Endothelial cell of umbilical vein (primary cell): ENCODE measurements at regions not wholly inside any gene's neighbourhood (a gene's known extent, or its start where the extent isn't known, plus 50 kb on each side); places are given as distances from the start of the nearest gene placed in this dataset.

Experiments
- BruUV-seq: library from RNA; stranded (reverse); fragments of 400-500 nt; replicated peaks from 2 replicates; lab custom pipeline; 2021; lab: Mats Ljungman, UMichigan
- CTCF ChIA-PET: fragments of 300-600, 350-600 bp; sonication (Branson Sonifier 250); formaldehyde crosslinking; loops from one replicate; lab custom pipeline; 2021; ENCODE audit warnings: antibody characterized with exemption, inconsistent platforms; lab: Charles Lee
- POLR2A ChIA-PET: fragments of 300-600, 350-600 bp; sonication (Branson Sonifier 250); formaldehyde crosslinking; loops from one replicate; lab custom pipeline; 2021; ENCODE audit warnings: antibody characterized with exemption, inconsistent platforms; lab: Charles Lee
- DNase-seq: peaks from one replicate; pipeline ENCODE4 v3.0.0-alpha.2; 2011; ENCODE audit warnings: low read depth, low spot score
- FAIRE-seq: peaks from 2 replicates; lab custom pipeline; 2011; peaks lifted over from hg19 to GRCh38; lab: Jason Lieb, UNC
- H2AFZ ChIP-seq: 2 replicates; pipeline ENCODE4 v1.6.0; 2012; ENCODE audit warnings: low read depth, low read length, control low read depth, inconsistent platforms
- H3K27ac ChIP-seq: 2 replicates; pipeline ENCODE4 v1.5.1; 2011; ENCODE audit warnings: low read depth, mild to moderate bottlenecking, control low read depth, low read length, moderate library complexity; ENCODE audit not compliant: insufficient read depth
- H3K27me3 ChIP-seq, 2 experiments: 2 replicates each; pipeline versions ENCODE4 v1.6.0 to v1.6.1; 2011; ENCODE audit warnings: low read length in 2 of 2, mixed read lengths in 1 of 2; ENCODE audit not compliant: control insufficient read depth in 2 of 2, insufficient read depth in 2 of 2
- H3K36me3 ChIP-seq, 2 experiments: 2 replicates in 1 of 2; 3 replicates in 1 of 2; pipeline ENCODE4 v1.5.1; 2011; ENCODE audit warnings: low read length in 2 of 2, mild to moderate bottlenecking in 1 of 2, moderate library complexity in 1 of 2; ENCODE audit not compliant: control insufficient read depth in 2 of 2, insufficient read depth in 2 of 2; ENCODE audit errors: extremely low read depth in 1 of 2
- H3K4me1 ChIP-seq: 3 replicates; pipeline ENCODE4 v1.5.1; 2011; ENCODE audit warnings: mild to moderate bottlenecking, low read length; ENCODE audit not compliant: control insufficient read depth, insufficient read depth; ENCODE audit errors: extremely low read depth
- H3K4me2 ChIP-seq: 2 replicates; pipeline ENCODE4 v1.6.1; 2011; ENCODE audit warnings: low read length, control low read depth, mixed read lengths; ENCODE audit not compliant: insufficient read depth
- H3K4me3 ChIP-seq, 3 experiments: fragments of 200-600 bp in 1 of 3; sonication (generic), shearing (Covaris generic) in 1 of 3; replicated peaks in 1 of 3; 2 replicates each; pipeline ENCODE4 v1.5.1; 2011 to 2016; ENCODE audit warnings: control low read depth in 3 of 3, low read length in 3 of 3, mild to moderate bottlenecking in 2 of 3, inconsistent platforms in 1 of 3, low read depth in 1 of 3, moderate library complexity in 1 of 3; ENCODE audit not compliant: insufficient read depth in 1 of 3
- H3K79me2 ChIP-seq: 2 replicates; pipeline ENCODE4 v1.6.0; 2012; ENCODE audit warnings: low read length, inconsistent platforms; ENCODE audit not compliant: control insufficient read depth, insufficient read depth
- H3K9ac ChIP-seq: replicated peaks from 2 replicates; pipeline ENCODE3; 2011; ENCODE audit warnings: low read length, control low read depth; ENCODE audit not compliant: insufficient read depth; ENCODE audit errors: extremely low read depth
- H3K9me1 ChIP-seq: replicated peaks from 3 replicates; pipeline ENCODE4 v1.6.0; 2011; ENCODE audit warnings: mild to moderate bottlenecking, low read length; ENCODE audit not compliant: control insufficient read depth, insufficient read depth; ENCODE audit errors: extremely low read depth
- H3K9me3 ChIP-seq: replicated peaks from 2 replicates; pipeline ENCODE4 v1.5.1; 2012; ENCODE audit warnings: low read length, inconsistent platforms; ENCODE audit not compliant: control insufficient read depth, insufficient read depth
- H4K20me1 ChIP-seq: replicated peaks from 2 replicates; pipeline ENCODE3; 2011; ENCODE audit warnings: mild to moderate bottlenecking, low read length; ENCODE audit not compliant: control insufficient read depth, insufficient read depth; ENCODE audit errors: extremely low read depth
- CTCF ChIP-seq, 2 donors: IDR thresholded peaks; 1 replicate in 1 of 2; 2 replicates in 1 of 2; pipeline ENCODE4 v1.5.1; 2011; ENCODE audit warnings: low read length in 2 of 2, mild to moderate bottlenecking in 2 of 2, moderate library complexity in 2 of 2, control low read depth in 1 of 2, inconsistent platforms in 1 of 2, low read depth in 1 of 2; ENCODE audit not compliant: insufficient read depth in 1 of 2; ENCODE audit errors: extremely low read depth in 1 of 2
- EZH2 ChIP-seq: IDR thresholded peaks from 2 replicates; pipeline ENCODE4 v1.6.1; 2012; ENCODE audit warnings: borderline replicate concordance, low read depth, mild to moderate bottlenecking, moderate library complexity, low read length, inconsistent platforms; ENCODE audit not compliant: severe bottlenecking
- FOS ChIP-seq: IDR thresholded peaks from 2 replicates; pipeline ENCODE4 v1.6.1; 2011; ENCODE audit warnings: mild to moderate bottlenecking, low read length, moderate library complexity, borderline replicate concordance; ENCODE audit not compliant: insufficient read depth
- GATA2 ChIP-seq: IDR thresholded peaks from 2 replicates; pipeline ENCODE4 v1.7.0; 2011; ENCODE audit warnings: low read depth, mild to moderate bottlenecking, moderate library complexity, mixed read lengths, low read length; ENCODE audit not compliant: insufficient read length, insufficient read depth
- JUN ChIP-seq: IDR thresholded peaks from 2 replicates; pipeline ENCODE4 v1.6.1; 2011; ENCODE audit warnings: borderline replicate concordance, low read depth; ENCODE audit not compliant: insufficient read length, insufficient read depth
- MAX ChIP-seq: IDR thresholded peaks from 2 replicates; pipeline ENCODE4 v1.6.1; 2011; ENCODE audit not compliant: insufficient read depth, insufficient read length
- MYC ChIP-seq: IDR thresholded peaks from one replicate; pipeline ENCODE4 v1.6.1; 2011; ENCODE audit warnings: mild to moderate bottlenecking, low read depth, low read length
- POLR2A ChIP-seq: IDR thresholded peaks from 2 replicates; pipeline ENCODE4 v1.6.1; 2012; ENCODE audit warnings: low read depth, mild to moderate bottlenecking, control low read depth, low read length
- POLR2AphosphoS5 ChIP-seq: IDR thresholded peaks from 2 replicates; pipeline ENCODE4 v1.6.1; 2012; ENCODE audit warnings: low read depth, mild to moderate bottlenecking, control low read depth, low read length, moderate library complexity; ENCODE audit not compliant: insufficient read depth
- dilution Hi-C: fragments of 300-500 bp; cut with MboI; formaldehyde crosslinking; loops from one replicate; pipeline ENCODE4 v1.15.0; 2019; ENCODE audit warnings: low sequenced_read_pairs; ENCODE audit not compliant: extremely low pct_ligation_motif_present
- intact Hi-C: fragments of 100-400 bp; cut with micrococcal nuclease; formaldehyde crosslinking; loops from one replicate; pipeline ENCODE4 v1.10.0; 2022

- no peak for TF ChIP-seq GATA2
- TF ChIP-seq FOS: no peak
- TF ChIP-seq MYC: no peak
- no peak for TF ChIP-seq JUN
- no peak for TF ChIP-seq MAX
- TF ChIP-seq POLR2A: no peak
- no peak for TF ChIP-seq CTCF (IDR thresholded peaks at IDR 0.05; ENCODE audit: extremely low read depth in 1 of 2, insufficient read depth in 1 of 2, low read depth in 1 of 2, low read length in 2 of 2)
- no peak for TF ChIP-seq EZH2
- no peak for TF ChIP-seq POLR2AphosphoS5
- peaks cover 0 to 4% of the 10 kb centered on the region in 2 experiments for H3K27me3 ChIP-seq
- no peak overlapping the region for H3K4me2 ChIP-seq
- BruUV-seq: no TSS peak
- no peaks in the 10 kb centered on the region for H3K4me1 ChIP-seq
- no peak for DNase-seq
- POLR2A ChIA-PET: no interaction called here
- no peaks in the 10 kb centered on the region for H4K20me1 ChIP-seq
- CTCF ChIA-PET: interaction anchor here (0.6 to 1.0 kb wide), 2 partner anchors 11 to 17 kb away, joined by 3 read pairs; no protein-coding TSS in a partner anchor
- intact Hi-C loops (no loop called here), dilution Hi-C loops (no loop called here)
- H3K9me1 ChIP-seq: no peaks in the 10 kb centered on the region
- no peak overlapping the region for H3K9ac ChIP-seq
- no peaks in the 10 kb centered on the region for H3K36me3 ChIP-seq
- H2AFZ ChIP-seq: no peak overlapping the region
- no peak overlapping the region for H3K4me3 ChIP-seq
- no peak overlapping the region for H3K27ac ChIP-seq
- FAIRE-seq: no peak
- H3K79me2 ChIP-seq: no peaks in the 10 kb centered on the region
- no peaks in the 10 kb centered on the region for H3K9me3 ChIP-seq
Observed at GRCh38 chr1:25145775-25146393, 86.4 kb downstream of the SYF2 start.
